Hypothalamus (tissue), 51 donors: ENCODE measurements at regions not wholly inside any gene's neighbourhood (a gene's known extent, or its start where the extent isn't known, plus 50 kb on each side); places are given as distances from the start of the nearest gene placed in this dataset.

Experiments
- DNase-seq, 51 donors: peaks; one replicate each; lab custom pipeline; 2025; lab: John Stamatoyannopoulos, UW

DNA sequence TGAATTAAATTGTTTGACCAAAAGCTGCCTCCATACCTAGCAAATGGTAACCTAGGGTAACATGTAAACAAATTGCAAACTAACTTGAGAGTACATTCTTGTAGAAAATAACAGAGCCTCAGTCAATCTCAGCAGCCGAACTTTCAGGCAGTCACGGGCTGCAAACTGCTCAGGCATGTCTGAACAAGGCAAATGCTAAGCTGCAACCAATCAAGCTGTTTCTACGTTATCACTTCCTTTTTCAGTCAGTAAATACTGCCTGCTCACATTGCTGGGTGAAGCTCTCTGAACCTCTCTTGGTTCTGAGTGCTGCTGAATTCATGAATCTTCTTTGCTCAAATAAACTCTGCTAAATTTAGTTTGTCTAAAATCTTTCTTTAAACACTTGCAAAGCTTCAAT, 1212.4 kb downstream of the SORCS1 start:
- peak in 4 of 51 donors; percentile 3 to 21 (median 11) for DNase-seq

DNA sequence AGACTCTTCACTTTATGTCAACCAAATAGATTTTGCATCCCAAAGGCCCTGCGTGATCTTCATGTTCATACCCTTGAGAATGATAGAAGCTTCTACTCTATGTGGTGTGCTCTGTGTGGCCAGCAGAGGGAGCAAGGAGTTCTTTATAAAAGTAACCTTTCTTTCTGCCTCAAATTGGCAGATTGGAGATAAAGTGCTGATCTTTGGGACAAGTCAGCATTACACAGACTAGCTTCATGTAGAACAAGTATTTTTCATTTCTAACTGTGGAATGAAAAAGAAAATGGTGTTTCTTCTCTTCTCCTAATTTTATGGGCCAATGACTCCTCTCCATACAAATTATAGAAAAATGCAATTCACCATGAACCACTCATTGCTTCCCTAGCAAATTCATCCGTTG, 1214.1 kb downstream of the SORCS1 start:
- peak in 29 of 51 donors; percentile 0 to 60 (median 26) for DNase-seq

DNA sequence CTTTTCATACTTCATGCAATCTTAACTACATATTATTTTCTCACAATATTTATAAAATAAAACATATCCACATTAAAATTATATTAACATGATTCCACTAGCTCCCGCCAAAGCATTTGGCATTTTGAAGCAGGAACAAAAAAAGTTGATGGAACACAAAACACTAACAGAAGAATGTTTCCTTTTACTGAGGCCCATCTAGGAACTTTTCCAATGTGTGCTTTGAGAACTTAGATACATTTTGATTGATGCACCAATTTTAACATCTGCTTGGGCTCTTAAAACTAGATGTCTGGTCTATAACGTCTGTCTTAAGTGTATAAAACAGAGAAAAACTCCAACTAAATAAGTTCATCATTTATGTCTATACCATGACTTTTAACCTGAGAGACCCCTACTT, 1214.8 kb downstream of the SORCS1 start:
- DNase-seq = no peak

DNA sequence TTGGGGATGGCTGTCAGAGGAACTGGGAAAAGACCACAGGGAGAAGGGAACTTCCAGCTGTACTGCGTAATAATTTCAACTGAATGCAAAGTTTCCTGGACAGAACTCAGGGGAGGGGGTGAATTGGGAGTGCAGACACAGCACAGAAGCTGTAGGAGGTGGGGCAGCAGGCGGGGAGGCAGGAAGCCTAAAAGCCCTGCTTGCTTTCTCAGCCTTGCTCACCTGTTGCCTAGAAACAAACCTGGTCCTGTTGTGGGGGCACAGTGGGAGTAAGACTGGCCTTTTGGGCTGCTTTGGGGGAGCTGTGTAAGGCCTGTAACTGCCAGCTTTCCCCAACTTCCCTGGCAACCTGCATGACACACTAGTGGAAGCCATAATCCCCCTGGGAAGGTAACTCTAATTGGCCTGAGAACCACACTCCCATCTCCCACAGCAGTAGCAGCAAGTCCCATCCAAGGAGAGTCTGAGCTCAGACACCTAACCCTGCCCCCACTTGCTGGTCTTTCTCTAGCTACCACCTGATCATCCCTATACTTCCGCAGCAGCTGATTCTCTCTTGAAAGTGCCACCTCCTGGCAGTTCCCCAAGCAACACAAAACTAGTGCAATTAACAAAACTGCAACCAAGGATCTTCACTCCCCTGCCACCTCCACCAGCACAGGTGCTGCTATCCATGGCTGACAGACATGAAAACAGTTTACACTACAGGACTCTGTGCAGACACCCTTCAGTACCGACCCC, 1239.3 kb downstream of the SORCS1 start:
- no peak for DNase-seq

DNA sequence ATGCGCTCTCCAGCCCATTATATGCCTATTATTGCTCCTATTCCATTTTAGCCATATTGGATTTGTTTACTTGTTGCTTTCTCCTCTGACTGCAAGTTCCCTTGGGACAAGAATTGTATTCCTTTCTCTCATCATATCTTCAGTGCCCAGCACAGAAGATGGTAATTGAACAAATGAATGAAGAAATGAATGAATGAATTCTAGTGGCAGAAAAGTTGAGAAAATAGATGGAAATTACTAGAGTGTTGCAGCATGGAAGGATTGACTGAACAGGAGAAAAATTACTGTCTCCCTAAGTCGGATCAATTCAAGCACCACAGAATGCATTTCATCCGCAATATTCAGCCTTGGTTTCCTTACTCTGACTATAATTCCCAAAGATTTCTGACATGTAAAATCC, 1243.2 kb downstream of the SORCS1 start:
- no peak for DNase-seq

DNA sequence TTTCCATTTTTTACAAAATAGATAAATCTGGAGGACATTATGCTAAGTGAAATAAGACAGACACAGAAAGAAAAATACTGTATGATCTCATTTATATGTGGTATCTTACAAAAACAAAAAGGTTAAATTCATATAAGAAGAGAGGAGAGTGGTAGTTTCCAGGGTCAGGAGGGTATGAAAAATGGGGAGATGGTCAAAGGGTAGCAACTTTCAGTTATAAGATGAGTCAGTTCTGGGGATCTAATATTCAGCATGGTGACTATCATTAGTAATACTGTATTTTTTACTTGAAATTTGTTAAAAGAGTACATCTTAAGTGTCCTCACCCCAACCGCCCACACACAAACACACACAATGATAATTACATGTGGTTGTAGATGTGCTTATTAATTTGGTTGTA, 1250.1 kb downstream of the SORCS1 start:
- no peak for DNase-seq

DNA sequence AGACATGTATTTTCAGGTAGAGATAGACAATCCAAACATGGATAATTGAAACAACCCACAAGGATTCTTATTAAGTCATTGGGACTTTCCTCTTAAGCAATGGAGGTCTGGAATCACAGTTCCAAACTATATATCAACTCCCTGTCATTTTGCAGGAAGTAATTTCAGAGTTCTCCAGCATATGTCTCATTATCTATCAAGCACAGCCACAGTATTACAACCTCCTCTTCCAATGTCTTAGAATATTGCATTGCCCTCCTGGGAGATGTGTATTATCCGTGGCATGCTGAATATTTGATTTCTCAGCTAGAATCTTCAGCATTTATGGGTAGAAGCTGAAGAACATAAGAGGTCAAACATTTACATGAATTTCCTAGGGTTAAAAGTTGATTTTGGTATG, 1255.8 kb downstream of the SORCS1 start:
- no peak for DNase-seq

DNA sequence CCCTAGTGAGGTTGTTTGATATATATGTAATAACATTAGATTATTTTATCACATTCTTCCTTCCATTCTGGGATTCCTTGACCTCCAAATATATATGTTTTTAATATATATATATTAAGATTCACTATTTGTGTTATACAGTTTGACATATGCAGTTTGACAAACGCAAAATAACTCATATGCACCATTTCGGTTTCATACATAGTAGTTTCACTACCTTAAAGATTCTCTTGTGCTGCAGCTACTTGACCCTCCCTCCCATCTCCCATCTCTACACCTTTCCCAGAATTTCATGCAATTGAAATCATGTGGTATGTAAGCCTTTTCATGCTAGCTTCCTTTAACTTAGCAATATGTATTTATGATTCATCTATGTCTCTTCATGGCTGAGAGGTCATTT, 1244.4 kb downstream of the SORCS3 start:
- DNase-seq = no peak

DNA sequence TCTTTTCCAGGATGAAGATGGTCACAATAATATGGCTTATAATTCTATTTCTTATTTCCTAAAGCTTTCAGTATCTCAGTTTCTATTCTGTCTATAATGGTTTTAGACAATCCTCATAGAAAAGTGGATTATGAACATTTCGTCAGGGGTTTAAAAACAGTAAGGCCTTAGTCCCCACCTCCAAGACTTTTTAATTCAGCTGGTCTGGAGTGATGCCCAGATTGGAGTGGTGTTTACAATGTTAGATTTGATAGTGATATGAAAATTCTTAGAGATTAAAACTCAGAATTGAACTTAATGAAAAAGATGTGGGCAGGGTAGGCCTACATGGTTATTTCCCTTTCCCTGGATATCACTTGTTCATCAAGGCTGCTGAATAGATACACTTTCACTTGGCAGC, 1238.3 kb downstream of the SORCS3 start:
- DNase-seq = no peak

DNA sequence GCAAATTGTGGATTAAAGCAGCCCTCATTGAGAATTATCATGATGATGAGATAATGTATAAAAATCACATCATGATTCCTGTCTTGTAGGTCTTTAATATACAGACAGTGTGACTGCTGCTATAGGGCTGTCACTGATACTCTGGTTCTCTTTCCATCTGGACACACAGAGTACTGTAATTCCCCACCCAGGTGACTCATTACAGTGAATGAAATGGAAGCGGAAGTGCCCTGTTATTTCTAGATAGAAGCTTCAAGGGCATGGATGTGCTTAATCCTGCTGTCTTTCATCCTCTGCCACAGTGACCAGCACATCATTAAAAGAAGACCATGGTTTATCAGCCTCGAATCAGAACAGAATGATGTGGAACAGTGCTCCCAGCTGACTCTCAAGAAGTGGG, 1234.0 kb downstream of the SORCS3 start:
- no peak for DNase-seq

DNA sequence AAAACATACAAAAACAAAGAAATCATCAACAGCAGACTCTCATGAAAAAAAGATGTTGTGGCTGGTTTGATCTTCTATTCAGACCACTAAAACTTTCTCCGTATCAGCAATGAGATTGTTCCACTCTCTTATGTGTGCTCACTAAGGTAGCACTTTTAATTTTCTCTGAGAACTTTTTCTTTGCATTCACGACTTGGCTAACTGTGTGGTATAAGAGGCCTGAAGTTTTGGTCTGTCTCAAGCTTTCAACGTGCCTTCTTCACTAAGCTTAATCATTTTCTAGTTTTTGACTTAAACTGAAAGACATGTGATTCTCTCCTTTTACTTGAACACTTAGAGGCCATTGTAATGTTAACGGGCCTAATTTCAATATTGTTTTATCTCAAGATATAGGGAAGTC, 1231.6 kb downstream of the SORCS3 start:
- no peak for DNase-seq

DNA sequence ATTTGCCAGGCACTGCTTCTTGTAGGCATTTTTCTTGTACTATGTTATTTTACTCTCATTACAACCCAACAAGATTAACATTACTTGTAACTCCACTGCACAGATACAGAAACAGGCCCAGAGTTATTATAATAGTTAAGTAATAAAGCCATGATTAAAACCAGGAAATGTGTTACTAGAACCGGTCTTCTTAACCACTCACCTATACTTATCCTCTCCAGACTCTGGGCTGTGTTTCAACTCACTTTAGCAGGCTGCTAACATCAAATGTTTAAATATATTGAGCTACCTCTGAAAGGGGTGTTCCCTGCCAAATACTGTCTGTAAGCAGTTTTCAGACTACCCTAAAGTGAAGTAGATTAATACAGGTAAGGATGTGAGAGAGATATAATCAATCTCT, 1227.8 kb downstream of the SORCS3 start:
- DNase-seq = no peak

DNA sequence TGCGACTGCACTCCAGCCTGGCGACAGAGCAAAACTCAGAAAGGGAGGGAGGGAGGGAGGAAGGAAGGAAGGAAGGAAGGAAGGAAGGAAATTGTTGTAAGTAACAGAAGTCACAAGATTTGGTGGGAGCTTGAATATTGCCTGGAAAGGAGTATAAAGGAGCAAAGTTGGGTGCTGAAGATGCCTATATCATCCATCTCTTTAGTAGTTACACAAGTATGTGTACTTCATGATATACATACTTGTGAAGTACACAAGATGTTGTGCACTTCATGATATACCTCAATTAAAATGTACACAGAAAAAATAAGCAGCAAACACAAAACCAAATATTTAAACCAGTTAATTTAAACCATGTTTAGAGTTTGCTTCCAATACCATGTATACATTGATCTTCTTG, 1223.8 kb downstream of the SORCS3 start:
- no peak for DNase-seq

DNA sequence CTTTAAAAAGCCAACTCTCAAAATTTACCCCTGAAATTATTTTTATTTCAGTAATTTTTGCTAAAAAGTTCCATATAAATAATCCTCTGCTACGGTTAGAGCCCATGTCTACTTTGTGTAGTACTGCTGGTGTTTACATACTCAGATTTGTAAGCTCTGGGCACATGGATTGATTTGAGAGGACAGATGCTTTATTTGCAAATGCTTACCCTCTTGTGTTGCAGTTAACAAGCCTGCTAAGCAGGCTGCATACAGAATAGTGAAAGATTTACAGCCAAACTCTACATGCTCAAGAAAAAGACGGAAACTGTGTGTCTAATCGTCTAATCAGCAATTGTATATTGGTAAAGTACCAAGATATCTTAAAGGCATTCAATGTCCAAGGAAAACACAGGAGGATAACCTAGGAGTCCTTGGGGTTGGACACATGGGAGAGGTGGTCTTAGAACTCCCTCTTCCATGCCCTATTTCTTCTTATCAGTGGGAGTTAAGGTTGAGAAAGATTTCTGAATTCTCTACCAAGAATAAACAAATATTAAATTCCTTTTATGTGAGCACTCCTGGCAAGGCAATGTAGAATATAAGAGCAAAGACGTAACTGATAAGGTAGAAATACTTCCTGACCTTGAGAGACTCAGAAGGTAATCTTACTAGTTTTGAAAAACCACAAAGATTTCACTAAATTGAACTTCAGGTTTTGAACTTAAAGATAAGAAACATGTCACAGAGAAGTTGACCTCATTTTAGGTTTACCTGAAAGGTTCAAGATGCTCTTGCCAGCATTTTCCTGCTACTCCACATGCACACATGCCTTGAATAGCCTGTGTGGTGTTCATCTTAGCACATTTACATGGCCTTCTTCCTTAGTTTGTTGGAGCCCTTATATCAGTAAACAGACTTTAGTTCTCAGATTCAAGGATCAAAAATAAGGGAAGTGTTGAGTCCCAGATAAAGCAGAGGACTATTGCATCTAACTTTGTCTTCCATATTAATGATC, 1216.5 kb downstream of the SORCS3 start:
- DNase-seq = no peak

DNA sequence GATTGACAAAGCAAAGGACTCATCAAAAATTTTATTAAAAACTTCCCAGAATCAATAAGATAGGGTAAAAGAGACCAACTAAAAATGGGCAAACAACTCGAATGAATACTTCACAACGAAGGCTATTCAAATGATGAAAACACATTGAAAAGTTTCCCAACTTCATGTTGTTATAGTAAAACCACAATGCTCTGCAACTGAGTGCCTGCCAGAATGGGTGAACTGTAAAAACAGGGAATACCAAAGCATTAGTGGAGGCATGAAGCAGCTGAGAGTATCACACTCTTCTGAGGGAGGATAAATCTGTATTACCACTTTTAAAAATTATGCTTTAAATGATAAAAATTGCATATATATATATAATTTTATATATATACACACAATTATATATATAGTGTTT, 1214.7 kb downstream of the SORCS3 start:
- DNase-seq = no peak

DNA sequence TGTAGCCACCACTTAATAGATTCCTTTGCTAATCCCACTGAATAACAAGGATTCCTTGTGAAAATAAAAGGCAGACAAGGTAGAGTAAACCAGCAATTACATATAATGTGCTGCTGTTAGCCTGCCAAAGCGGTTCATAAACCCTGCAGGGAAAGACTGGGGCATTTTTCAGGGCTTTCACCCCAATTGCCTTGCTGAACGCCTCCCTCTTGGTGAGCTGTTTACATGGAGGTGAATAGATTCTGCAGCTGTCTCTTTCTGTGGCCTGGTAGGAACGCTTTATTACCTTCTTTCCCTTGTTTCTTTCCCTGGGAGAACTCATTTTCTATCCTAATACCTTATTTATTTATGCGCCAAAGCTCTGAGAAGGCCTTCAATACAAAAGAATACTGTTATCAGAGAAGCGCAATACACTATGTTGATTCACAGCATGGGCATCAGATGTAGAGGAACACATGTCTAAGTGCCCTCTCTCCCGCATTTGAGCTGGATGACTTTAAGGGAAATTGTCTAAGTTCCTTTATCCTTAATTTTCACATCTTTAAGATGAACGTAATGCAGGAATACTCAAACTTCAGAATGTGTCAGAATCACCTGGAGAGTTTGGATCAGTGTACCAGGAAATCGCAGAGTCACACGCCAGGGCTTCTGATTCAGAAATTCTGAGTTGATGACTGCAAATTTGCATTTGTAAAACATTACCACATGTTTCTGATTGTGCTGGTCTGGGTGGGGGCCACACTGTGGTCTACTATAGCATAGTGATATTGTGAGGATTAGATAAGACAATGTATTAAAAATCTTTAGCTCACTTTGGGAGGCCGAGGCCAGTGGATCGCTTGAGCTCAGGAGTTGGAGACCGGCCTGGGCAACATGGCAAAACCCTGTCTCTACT, 1203.8 kb downstream of the SORCS3 start:
- DNase-seq = peak in 7 of 51 donors; percentile 5 to 54 (median 23)

DNA sequence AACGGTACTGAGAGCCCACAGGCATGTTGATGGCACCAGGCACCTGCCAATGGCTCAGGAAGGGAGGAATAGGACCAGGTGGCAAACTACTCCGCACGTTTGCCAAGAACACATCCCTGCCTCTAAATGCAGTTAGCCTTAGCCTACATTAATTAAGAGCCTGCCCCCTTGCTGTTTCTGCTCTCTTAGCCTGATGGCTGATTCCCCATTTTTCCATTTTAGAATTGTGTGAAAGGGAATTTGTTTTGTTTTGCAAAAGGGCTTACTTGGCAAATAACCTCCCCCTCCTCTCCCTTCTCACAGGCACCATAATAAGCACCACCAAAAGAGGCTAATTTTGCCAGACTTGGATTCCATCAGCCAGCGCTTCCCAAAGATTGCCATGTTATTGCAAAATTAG, 1203.2 kb downstream of the SORCS3 start:
- peak in 9 of 51 donors; percentile 1 to 54 (median 26) for DNase-seq

DNA sequence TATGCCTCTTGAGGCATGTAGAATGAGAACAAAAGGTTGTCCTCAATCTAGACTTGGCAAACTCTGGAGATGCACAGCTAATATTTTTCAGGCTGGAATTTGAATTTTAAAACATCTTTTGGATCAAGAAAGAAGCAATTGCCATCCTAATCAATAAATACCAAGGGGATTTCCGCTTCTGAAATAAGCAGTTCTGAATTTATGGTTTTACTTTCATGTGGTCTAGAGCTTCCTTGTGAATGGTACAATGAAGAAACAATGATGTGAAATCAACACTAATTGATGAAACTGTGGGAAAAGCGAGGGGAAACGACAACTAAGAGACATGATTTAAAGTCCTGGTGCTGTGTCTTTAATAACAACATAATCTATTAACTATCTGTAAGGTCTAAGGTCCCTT, 1202.7 kb downstream of the SORCS3 start:
- DNase-seq = no peak

DNA sequence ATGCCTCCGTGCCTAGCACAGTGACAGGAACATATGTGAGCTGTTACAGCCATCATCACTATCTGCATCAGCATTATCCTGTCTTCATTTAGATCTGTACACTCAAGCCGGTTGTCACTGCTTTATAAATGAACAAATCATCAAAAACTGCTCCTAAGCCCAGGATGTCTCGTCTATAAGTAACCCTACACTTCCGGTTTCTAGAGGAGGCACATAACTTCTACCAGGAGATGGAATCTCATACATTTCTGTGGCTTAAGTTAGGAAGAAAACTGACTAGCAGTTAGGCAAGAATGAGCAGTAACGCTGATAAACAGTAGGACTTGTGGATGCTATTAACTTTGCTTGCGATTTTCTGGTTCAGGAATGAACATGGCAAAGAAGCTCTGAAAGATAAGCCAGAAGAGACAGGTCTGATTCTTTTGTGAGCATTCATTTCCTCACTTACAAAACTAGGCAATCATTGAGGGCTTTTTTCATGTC, 1199.2 kb downstream of the SORCS3 start:
- no peak for DNase-seq

DNA sequence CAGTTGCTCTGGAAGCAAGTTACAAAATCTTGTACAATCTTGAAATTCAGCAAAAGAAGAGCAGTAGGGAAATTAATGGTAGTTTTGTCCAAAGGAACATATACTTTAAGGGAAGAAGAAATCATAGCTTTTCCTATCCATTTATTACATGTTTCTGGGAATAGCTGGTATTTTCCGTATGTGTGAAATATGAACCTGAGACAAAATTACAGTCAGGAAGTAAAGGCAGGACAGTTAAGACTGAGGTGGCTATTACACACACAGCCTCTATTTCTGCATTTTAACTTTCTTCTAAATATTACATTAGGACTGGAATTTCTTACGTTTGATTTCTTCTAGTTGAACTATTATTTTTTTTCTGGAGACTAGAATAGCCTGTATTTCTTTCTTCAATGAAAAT, 1197.3 kb downstream of the SORCS3 start:
- DNase-seq = no peak

DNA sequence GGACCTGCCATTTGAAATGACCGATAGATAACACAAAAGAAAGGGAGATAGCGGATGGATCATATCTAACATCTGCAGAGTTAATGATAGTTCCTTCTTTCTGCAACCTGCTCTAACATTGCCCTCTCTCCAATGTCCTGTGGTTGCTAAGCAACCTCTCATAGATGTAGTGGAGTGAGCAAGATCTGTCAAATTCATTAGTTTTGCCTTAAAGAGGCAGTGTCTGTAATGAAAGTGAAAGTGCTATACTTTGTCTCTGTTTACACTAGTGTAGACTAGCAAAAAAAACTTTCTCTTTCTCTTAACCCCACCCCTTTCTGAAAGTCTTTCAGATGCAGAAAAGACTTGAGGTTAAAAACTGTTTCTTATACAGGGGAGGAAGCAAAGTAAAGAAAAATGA, 1196.9 kb downstream of the SORCS3 start:
- peak in 3 of 51 donors; percentile 1 to 21 (median 3) for DNase-seq
